ENCODE measurements at regions not wholly inside any gene's neighbourhood (a gene's known extent, or its start where the extent isn't known, plus 50 kb on each side); places are given as distances from the start of the nearest gene placed in this dataset.

DNA sequence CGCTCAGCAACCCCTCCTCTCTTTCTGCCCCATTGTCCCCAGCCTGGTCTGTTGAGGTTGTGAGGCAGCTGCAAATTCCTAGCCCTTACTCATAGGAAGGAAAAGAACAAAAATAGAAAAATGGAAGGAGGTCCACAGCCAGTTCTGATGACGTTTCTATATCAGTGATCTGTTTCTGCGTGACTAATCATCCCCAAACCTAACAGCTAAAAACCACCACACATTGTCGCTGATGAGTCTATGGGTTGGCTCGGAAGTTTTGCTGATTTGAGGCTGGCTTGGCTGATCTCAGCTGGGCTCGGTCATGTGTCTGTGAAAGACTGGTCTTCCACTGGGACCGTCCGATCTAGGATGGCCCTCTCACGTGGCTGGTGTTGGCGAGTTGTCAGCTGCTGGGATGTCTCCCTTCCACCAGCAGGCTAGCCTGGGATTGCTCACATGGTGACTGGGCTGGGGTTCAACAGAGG lies 200.6 kb upstream of the ZNF618 start:
- H3K4me3 Mint-ChIP-seq, result no peak overlapping the region
- peaks cover under 1% of the 10 kb centered on the region for H3K27me3 ChIP-seq (ENCODE audit: control insufficient read depth, insufficient read depth, low read length, poor library complexity, severe bottlenecking)
- TF ChIP-seq, protein P1, sequence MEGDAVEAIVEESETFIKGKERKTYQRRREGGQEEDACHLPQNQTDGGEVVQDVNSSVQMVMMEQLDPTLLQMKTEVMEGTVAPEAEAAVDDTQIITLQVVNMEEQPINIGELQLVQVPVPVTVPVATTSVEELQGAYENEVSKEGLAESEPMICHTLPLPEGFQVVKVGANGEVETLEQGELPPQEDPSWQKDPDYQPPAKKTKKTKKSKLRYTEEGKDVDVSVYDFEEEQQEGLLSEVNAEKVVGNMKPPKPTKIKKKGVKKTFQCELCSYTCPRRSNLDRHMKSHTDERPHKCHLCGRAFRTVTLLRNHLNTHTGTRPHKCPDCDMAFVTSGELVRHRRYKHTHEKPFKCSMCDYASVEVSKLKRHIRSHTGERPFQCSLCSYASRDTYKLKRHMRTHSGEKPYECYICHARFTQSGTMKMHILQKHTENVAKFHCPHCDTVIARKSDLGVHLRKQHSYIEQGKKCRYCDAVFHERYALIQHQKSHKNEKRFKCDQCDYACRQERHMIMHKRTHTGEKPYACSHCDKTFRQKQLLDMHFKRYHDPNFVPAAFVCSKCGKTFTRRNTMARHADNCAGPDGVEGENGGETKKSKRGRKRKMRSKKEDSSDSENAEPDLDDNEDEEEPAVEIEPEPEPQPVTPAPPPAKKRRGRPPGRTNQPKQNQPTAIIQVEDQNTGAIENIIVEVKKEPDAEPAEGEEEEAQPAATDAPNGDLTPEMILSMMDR (conservative IDR thresholded peaks at IDR 0.05), result no peak
- no peaks in the 10 kb centered on the region for H3K36me3 ChIP-seq (ENCODE audit: control insufficient read depth, insufficient read depth, low read length)
- no peaks in the 10 kb centered on the region for H3K9me3 ChIP-seq (ENCODE audit: control insufficient read depth, low read length)
- no peak for DNase-seq
- no peak overlapping the region for H3K9ac ChIP-seq (ENCODE audit: extremely low read depth, low read length, poor library complexity, severe bottlenecking)
- H3K4me1 ChIP-seq (ENCODE audit: control insufficient read depth, insufficient read depth, low read length), result no peaks in the 10 kb centered on the region
- H3K4me3 ChIP-seq (ENCODE audit: low read length), result no peak overlapping the region
- H3K27me3 Mint-ChIP-seq (ENCODE audit: insufficient read depth), result peaks cover 15% of the 10 kb centered on the region
- H3K27ac ChIP-seq (ENCODE audit: low read depth, low read length), result no peak overlapping the region
- H3K27ac Mint-ChIP-seq, result no peak overlapping the region
- no peaks in the 10 kb centered on the region for H3K36me3 Mint-ChIP-seq (ENCODE audit: low read depth)
- no peaks in the 10 kb centered on the region for H3K9me3 Mint-ChIP-seq
- 88 to 96% methylated on average over 8 to 10 of the region's 10 CpGs for WGBS, 2 experiments (ENCODE audit: insufficient coverage in 1 of 2, insufficient read length in 1 of 2)
- peaks cover 7% of the 10 kb centered on the region for H3K4me1 Mint-ChIP-seq

DNA sequence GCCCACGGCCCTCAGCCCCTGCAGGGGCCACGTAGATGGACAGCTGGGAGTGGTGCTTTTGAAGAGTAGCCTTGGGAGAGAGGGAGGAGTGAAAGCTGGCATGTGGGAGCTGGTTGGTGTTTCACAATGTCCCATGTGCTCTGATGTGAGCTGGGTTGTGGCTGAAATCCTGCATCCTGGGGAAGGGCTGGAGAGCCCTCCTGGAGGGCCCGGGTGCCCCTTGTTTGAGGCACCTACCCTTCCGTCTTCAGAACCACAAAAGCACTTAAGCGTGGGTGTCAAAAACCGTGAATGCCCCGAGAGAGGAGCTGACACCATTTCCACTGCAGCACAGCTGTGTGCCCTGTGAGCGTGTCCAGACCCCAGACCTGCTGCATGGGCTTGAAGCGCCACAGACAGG lies 199.1 kb upstream of the ZNF618 start:
- whole genome bisulfite sequencing, 2 experiments (ENCODE audit: insufficient coverage in 1 of 2, insufficient read length in 1 of 2), result 88 to 89% methylated on average over 9 of the region's 9 CpGs
- Histone ChIP-seq H3K9me3 (ENCODE audit: control insufficient read depth, low read length) (no peaks in the 10 kb centered on the region), H3K4me1 (ENCODE audit: control insufficient read depth, insufficient read depth, low read length) (no peaks in the 10 kb centered on the region), H3K9ac (ENCODE audit: extremely low read depth, low read length, poor library complexity, severe bottlenecking) (no peak overlapping the region), H3K27me3 (ENCODE audit: control insufficient read depth, insufficient read depth, low read length, poor library complexity, severe bottlenecking) (peaks cover 9% of the 10 kb centered on the region), H3K36me3 (ENCODE audit: control insufficient read depth, insufficient read depth, low read length) (no peaks in the 10 kb centered on the region), H3K4me3 (ENCODE audit: low read length) (no peak overlapping the region), H3K27ac (ENCODE audit: low read depth, low read length) (no peak overlapping the region)
- H3K9me3 Mint-ChIP-seq, result no peaks in the 10 kb centered on the region
- TF ChIP-seq, protein P1 (conservative IDR thresholded peaks at IDR 0.05), result no peak
- no peak for DNase-seq
- H3K27ac Mint-ChIP-seq, result no peak overlapping the region
- peaks cover 7% of the 10 kb centered on the region for H3K4me1 Mint-ChIP-seq
- H3K36me3 Mint-ChIP-seq (ENCODE audit: low read depth), result no peaks in the 10 kb centered on the region
- peaks cover 19% of the 10 kb centered on the region for H3K27me3 Mint-ChIP-seq (ENCODE audit: insufficient read depth)
- no peak overlapping the region for H3K4me3 Mint-ChIP-seq

DNA sequence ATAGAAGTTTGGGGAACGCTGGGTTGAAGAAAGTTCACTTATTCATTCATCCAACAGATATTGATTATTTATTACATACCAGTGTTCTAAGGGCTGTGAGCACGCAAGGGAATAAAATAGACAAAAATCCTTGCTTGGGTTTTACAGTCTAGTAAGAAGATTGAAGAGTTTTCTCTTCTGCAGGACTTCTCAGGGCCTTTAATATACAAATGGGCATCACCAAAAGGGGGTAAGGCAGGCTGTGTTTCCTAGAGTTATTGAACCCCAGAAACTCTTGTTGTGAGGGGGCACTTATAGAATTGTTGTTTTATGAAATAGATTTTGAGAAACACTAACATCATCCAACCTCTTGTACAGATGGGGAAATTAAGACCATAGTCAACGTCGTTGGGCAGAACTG lies 198.5 kb upstream of the ZNF618 start:
- no peak overlapping the region for H3K4me3 Mint-ChIP-seq
- no peaks in the 10 kb centered on the region for H3K36me3 Mint-ChIP-seq (ENCODE audit: low read depth)
- TF ChIP-seq, protein P1 (conservative IDR thresholded peaks at IDR 0.05), result no peak
- no peaks in the 10 kb centered on the region for H3K4me1 ChIP-seq (ENCODE audit: control insufficient read depth, insufficient read depth, low read length)
- no peak overlapping the region for H3K9ac ChIP-seq (ENCODE audit: extremely low read depth, low read length, poor library complexity, severe bottlenecking)
- H3K4me1 Mint-ChIP-seq, result peaks cover 10% of the 10 kb centered on the region
- no peak overlapping the region for H3K4me3 ChIP-seq (ENCODE audit: low read length)
- no peaks in the 10 kb centered on the region for H3K36me3 ChIP-seq (ENCODE audit: control insufficient read depth, insufficient read depth, low read length)
- no peaks in the 10 kb centered on the region for H3K9me3 Mint-ChIP-seq
- peaks cover 9% of the 10 kb centered on the region for H3K27me3 ChIP-seq (ENCODE audit: control insufficient read depth, insufficient read depth, low read length, poor library complexity, severe bottlenecking)
- WGBS, 2 experiments (ENCODE audit: insufficient coverage in 1 of 2, insufficient read length in 1 of 2), result 83 to 95% methylated on average over 2 to 3 of the region's 4 CpGs
- H3K27ac Mint-ChIP-seq, result no peak overlapping the region
- no peaks in the 10 kb centered on the region for H3K9me3 ChIP-seq (ENCODE audit: control insufficient read depth, low read length)
- DNase-seq, result no peak
- peaks cover 19% of the 10 kb centered on the region for H3K27me3 Mint-ChIP-seq (ENCODE audit: insufficient read depth)
- H3K27ac ChIP-seq (ENCODE audit: low read depth, low read length), result no peak overlapping the region
